GM12875 (cell line): ENCODE measurements at regions not wholly inside any gene's neighbourhood (a gene's known extent, or its start where the extent isn't known, plus 50 kb on each side); places are given as distances from the start of the nearest gene placed in this dataset.

Experiments
- H3K4me3 ChIP-seq: one replicate; pipeline ENCODE4 v1.5.1; 2011; ENCODE audit warnings: low read depth, low read length, control low read depth
- CTCF ChIP-seq: IDR thresholded peaks from 2 replicates; pipeline ENCODE4 v1.5.1; 2011; ENCODE audit warnings: low read depth, mild to moderate bottlenecking, control low read depth, inconsistent platforms, low read length, moderate library complexity, borderline replicate concordance; ENCODE audit not compliant: insufficient read depth

GRCh38 chr17:77728474-77728795, 230.1 kb upstream of the TNRC6C start:
- TF ChIP-seq CTCF = no peak
- no peak overlapping the region for H3K4me3 ChIP-seq

- TF ChIP-seq CTCF = no peak
- H3K4me3 ChIP-seq = no peak overlapping the region
These were observed 229.6 kb upstream of the TNRC6C start for GRCh38 chr17:77728871-77729270.

DNA sequence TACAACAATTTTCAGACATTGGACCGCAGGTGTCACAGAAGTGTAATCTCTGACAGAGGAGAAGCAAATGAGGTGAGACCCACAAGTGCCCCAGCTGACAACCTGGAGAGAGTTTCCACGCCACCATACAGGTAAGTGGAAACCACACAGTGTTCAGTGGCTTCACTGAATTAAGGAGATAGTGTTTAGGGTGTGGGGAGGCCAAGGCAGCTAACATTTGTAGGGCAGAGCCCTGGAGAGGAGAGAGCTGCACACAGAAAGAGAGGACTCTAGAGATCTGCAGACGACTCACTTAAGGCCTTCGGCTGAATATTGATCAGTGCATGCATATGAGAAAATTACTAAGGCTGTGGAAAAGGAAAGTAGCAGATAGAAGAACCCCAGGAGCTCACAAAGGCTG, 228.9 kb upstream of the TNRC6C start:
- no peak for TF ChIP-seq CTCF
- no peak overlapping the region for H3K4me3 ChIP-seq

GRCh38 chr17:77730376-77730775, 228.1 kb upstream of the TNRC6C start:
- no peak overlapping the region for H3K4me3 ChIP-seq
- no peak for TF ChIP-seq CTCF

DNA sequence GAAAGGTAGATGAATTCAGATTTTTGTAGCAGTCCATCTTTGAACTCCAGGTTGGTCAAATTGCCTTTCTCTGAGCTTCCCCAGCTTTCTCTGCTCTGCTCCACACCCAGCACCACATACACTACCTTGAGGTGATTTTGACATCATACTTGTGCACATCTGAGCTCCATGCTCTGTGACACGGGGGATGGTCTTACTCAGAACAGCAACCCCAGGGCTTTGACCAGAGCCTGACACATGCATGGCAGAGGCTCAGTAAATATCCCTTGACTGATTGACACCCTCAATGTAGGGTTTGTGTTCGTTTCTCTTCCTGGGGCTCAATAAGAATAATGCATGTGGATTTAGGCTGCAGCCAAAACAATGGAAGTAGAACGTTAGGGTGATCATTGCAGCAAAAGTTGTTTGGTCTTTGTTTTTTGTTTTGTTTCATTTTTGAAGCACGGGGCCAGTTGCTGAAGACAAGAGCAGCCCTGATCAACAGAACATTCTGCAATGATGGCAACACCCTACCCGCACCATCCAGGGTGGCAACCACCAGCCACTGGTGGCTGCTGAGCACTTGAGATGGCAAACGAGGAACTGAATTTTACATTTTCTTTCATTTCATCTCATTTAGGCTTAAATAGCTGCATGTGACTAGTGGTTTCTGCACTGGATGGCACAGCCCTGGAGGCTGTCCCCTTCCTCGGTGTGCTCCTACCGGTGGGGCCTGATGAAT, 224.8 kb upstream of the TNRC6C start:
- no peak for TF ChIP-seq CTCF
- H3K4me3 ChIP-seq = no peak overlapping the region

DNA sequence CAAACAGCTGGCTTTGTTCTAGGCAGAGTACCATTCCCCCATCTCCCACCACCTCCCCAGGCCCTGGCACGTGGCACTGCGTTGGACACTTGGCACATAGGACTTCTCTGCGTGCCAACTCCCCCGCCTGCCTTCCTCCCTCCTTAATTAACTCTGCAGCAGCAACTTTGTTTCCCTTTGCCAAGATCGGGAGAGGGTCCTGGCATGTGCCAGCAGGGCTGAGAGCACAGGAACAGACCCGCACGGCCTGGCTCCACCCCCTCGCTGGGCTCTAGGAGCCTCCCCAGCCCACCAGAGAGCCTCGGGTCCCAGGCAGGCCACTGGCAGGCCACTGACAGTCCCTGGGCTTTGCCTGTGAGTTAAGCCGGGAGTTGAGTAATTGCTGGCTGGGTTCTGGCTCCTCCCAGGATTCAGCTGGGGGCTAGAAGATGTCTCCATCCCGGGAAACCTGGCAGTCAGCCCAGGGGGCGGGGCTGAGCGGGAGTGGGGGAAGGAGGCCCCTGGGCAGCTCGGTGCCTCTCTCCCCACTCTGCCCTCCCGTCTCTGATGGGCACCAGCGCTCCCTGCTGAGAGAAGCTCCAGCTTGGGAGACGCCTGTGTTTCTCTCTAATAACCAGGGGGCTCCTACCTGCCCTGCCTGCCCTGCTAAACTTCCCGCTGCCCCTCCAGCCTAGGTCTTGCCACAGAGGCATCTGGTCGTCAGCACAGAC, 224.0 kb upstream of the TNRC6C start:
- H3K4me3 ChIP-seq = no peak overlapping the region
- no peak for TF ChIP-seq CTCF

GRCh38 chr17:77735081-77735565, 223.4 kb upstream of the TNRC6C start:
- TF ChIP-seq CTCF = no peak
- H3K4me3 ChIP-seq = no peak overlapping the region
